ENCODE measurements at regions not wholly inside any gene's neighbourhood (a gene's known extent, or its start where the extent isn't known, plus 50 kb on each side); places are given as distances from the start of the nearest gene placed in this dataset.
"Not testable (repeated sequence)": the region's sequence is repeated elsewhere in the genome, so short reads cannot be mapped to it uniquely, and the experiment has no call there.

- no peak overlapping the region for H3K27ac ChIP-seq (ENCODE audit: low read length)
- no peaks in the 10 kb centered on the region for H4K20me1 ChIP-seq (ENCODE audit: insufficient read depth, low read depth, low read length)
- no peak overlapping the region for H3K4me3 ChIP-seq (ENCODE audit: low read length)
- H3K27me3 ChIP-seq (ENCODE audit: low read length), result no peaks in the 10 kb centered on the region
- H3K4me2 ChIP-seq (ENCODE audit: low read depth, low read length, poor library complexity, severe bottlenecking), result no peak overlapping the region
- H3K9me3 ChIP-seq (ENCODE audit: low read length), result no peaks in the 10 kb centered on the region
- no peaks in the 10 kb centered on the region for H3K9me2 ChIP-seq (replicated peaks; ENCODE audit: insufficient read depth, low read length)
- no peak overlapping the region for H3K9ac ChIP-seq (ENCODE audit: low read length)
- H2AFZ ChIP-seq (ENCODE audit: low read length), result no peak overlapping the region
- no peaks in the 10 kb centered on the region for H3K4me1 ChIP-seq (ENCODE audit: low read length)
- H3K79me2 ChIP-seq (ENCODE audit: low read length), result no peaks in the 10 kb centered on the region
- DNase-seq, result no peak
- H3K36me3 ChIP-seq (ENCODE audit: insufficient read depth, low read length), result no peaks in the 10 kb centered on the region
Observed at GRCh38 chr9:106773750-106774149, 89.2 kb upstream of the ZNF462 start.

GRCh38 chr9:106775960-106776359, 87.0 kb upstream of the ZNF462 start:
- Histone ChIP-seq H3K4me3 (ENCODE audit: low read length) (no peak overlapping the region), H3K36me3 (ENCODE audit: insufficient read depth, low read length) (no peaks in the 10 kb centered on the region), H3K9me3 (ENCODE audit: low read length) (no peaks in the 10 kb centered on the region), H3K9me2 (replicated peaks; ENCODE audit: insufficient read depth, low read length) (no peaks in the 10 kb centered on the region), H4K20me1 (ENCODE audit: insufficient read depth, low read depth, low read length) (no peaks in the 10 kb centered on the region), H3K4me1 (ENCODE audit: low read length) (no peaks in the 10 kb centered on the region), H3K4me2 (ENCODE audit: low read depth, low read length, poor library complexity, severe bottlenecking) (no peak overlapping the region), H3K9ac (ENCODE audit: low read length) (no peak overlapping the region), H3K27me3 (ENCODE audit: low read length) (no peaks in the 10 kb centered on the region), H3K79me2 (ENCODE audit: low read length) (no peaks in the 10 kb centered on the region), H2AFZ (ENCODE audit: low read length) (no peak overlapping the region), H3K27ac (ENCODE audit: low read length) (no peak overlapping the region)
- DNase-seq, result no peak

- no peaks in the 10 kb centered on the region for H3K27me3 ChIP-seq (ENCODE audit: low read length)
- no peaks in the 10 kb centered on the region for H3K4me1 ChIP-seq (ENCODE audit: low read length)
- H2AFZ ChIP-seq (ENCODE audit: low read length), result no peak overlapping the region
- H3K36me3 ChIP-seq (ENCODE audit: insufficient read depth, low read length), result no peaks in the 10 kb centered on the region
- no peaks in the 10 kb centered on the region for H3K79me2 ChIP-seq (ENCODE audit: low read length)
- no peaks in the 10 kb centered on the region for H3K9me3 ChIP-seq (ENCODE audit: low read length)
- no peak overlapping the region for H3K27ac ChIP-seq (ENCODE audit: low read length)
- DNase-seq, result no peak
- H3K9ac ChIP-seq (ENCODE audit: low read length), result no peak overlapping the region
- H3K9me2 ChIP-seq (replicated peaks; ENCODE audit: insufficient read depth, low read length), result no peaks in the 10 kb centered on the region
- H3K4me2 ChIP-seq (ENCODE audit: low read depth, low read length, poor library complexity, severe bottlenecking), result no peak overlapping the region
- no peak overlapping the region for H3K4me3 ChIP-seq (ENCODE audit: low read length)
- no peaks in the 10 kb centered on the region for H4K20me1 ChIP-seq (ENCODE audit: insufficient read depth, low read depth, low read length)
Observed at GRCh38 chr9:106779796-106780195, 83.2 kb upstream of the ZNF462 start.

GRCh38 chr9:106783121-106783520, 79.8 kb upstream of the ZNF462 start:
- Histone ChIP-seq H3K36me3 (ENCODE audit: insufficient read depth, low read length) (no peaks in the 10 kb centered on the region), H3K9me2 (replicated peaks; ENCODE audit: insufficient read depth, low read length) (no peaks in the 10 kb centered on the region), H3K27ac (ENCODE audit: low read length) (no peak overlapping the region), H3K4me3 (ENCODE audit: low read length) (no peak overlapping the region), H4K20me1 (ENCODE audit: insufficient read depth, low read depth, low read length) (no peaks in the 10 kb centered on the region), H2AFZ (ENCODE audit: low read length) (no peak overlapping the region), H3K27me3 (ENCODE audit: low read length) (no peaks in the 10 kb centered on the region), H3K79me2 (ENCODE audit: low read length) (no peaks in the 10 kb centered on the region), H3K9ac (ENCODE audit: low read length) (no peak overlapping the region), H3K9me3 (ENCODE audit: low read length) (no peaks in the 10 kb centered on the region), H3K4me1 (ENCODE audit: low read length) (no peaks in the 10 kb centered on the region), H3K4me2 (ENCODE audit: low read depth, low read length, poor library complexity, severe bottlenecking) (no peak overlapping the region)
- DNase-seq, result no peak

- Histone ChIP-seq H3K9me3 (ENCODE audit: low read length) (no peaks in the 10 kb centered on the region), H3K36me3 (ENCODE audit: insufficient read depth, low read length) (no peaks in the 10 kb centered on the region), H3K4me3 (ENCODE audit: low read length) (no peak overlapping the region), H3K9ac (ENCODE audit: low read length) (no peak overlapping the region), H3K4me2 (ENCODE audit: low read depth, low read length, poor library complexity, severe bottlenecking) (no peak overlapping the region), H3K79me2 (ENCODE audit: low read length) (no peaks in the 10 kb centered on the region), H3K9me2 (replicated peaks; ENCODE audit: insufficient read depth, low read length) (no peaks in the 10 kb centered on the region), H3K27me3 (ENCODE audit: low read length) (no peaks in the 10 kb centered on the region), H3K4me1 (ENCODE audit: low read length) (no peaks in the 10 kb centered on the region), H4K20me1 (ENCODE audit: insufficient read depth, low read depth, low read length) (no peaks in the 10 kb centered on the region), H2AFZ (ENCODE audit: low read length) (no peak overlapping the region), H3K27ac (ENCODE audit: low read length) (no peak overlapping the region)
- DNase-seq, result no peak
Observed at GRCh38 chr9:106784076-106784475, 78.9 kb upstream of the ZNF462 start.

- no peak overlapping the region for H3K27ac ChIP-seq (ENCODE audit: low read length)
- no peak for DNase-seq
- H3K9me2 ChIP-seq (replicated peaks; ENCODE audit: insufficient read depth, low read length), result no peaks in the 10 kb centered on the region
- no peak overlapping the region for H3K4me2 ChIP-seq (ENCODE audit: low read depth, low read length, poor library complexity, severe bottlenecking)
- no peaks in the 10 kb centered on the region for H3K9me3 ChIP-seq (ENCODE audit: low read length)
- H3K9ac ChIP-seq (ENCODE audit: low read length), result no peak overlapping the region
- no peaks in the 10 kb centered on the region for H4K20me1 ChIP-seq (ENCODE audit: insufficient read depth, low read depth, low read length)
- H3K27me3 ChIP-seq (ENCODE audit: low read length), result no peaks in the 10 kb centered on the region
- no peaks in the 10 kb centered on the region for H3K4me1 ChIP-seq (ENCODE audit: low read length)
- no peaks in the 10 kb centered on the region for H3K79me2 ChIP-seq (ENCODE audit: low read length)
- H3K36me3 ChIP-seq (ENCODE audit: insufficient read depth, low read length), result no peaks in the 10 kb centered on the region
- no peak overlapping the region for H2AFZ ChIP-seq (ENCODE audit: low read length)
- no peak overlapping the region for H3K4me3 ChIP-seq (ENCODE audit: low read length)
Observed at GRCh38 chr9:106785200-106785599, 77.8 kb upstream of the ZNF462 start.

GRCh38 chr9:106788021-106788420, 74.9 kb upstream of the ZNF462 start:
- not testable (repeated sequence) for H3K27ac ChIP-seq (ENCODE audit: low read length); H4K20me1 ChIP-seq (ENCODE audit: insufficient read depth, low read depth, low read length); H3K9ac ChIP-seq (ENCODE audit: low read length); H3K4me1 ChIP-seq (ENCODE audit: low read length); H2AFZ ChIP-seq (ENCODE audit: low read length); DNase-seq; H3K27me3 ChIP-seq (ENCODE audit: low read length); H3K4me3 ChIP-seq (ENCODE audit: low read length); H3K4me2 ChIP-seq (ENCODE audit: low read depth, low read length, poor library complexity, severe bottlenecking); H3K9me3 ChIP-seq (ENCODE audit: low read length); H3K9me2 ChIP-seq (replicated peaks; ENCODE audit: insufficient read depth, low read length); H3K79me2 ChIP-seq (ENCODE audit: low read length); H3K36me3 ChIP-seq (ENCODE audit: insufficient read depth, low read length)

GRCh38 chr9:106795031-106795430, 67.9 kb upstream of the ZNF462 start:
- Histone ChIP-seq H3K9me2 (replicated peaks; ENCODE audit: insufficient read depth, low read length) (no peaks in the 10 kb centered on the region), H3K9ac (ENCODE audit: low read length) (no peak overlapping the region), H3K4me2 (ENCODE audit: low read depth, low read length, poor library complexity, severe bottlenecking) (no peak overlapping the region), H3K27me3 (ENCODE audit: low read length) (no peaks in the 10 kb centered on the region), H4K20me1 (ENCODE audit: insufficient read depth, low read depth, low read length) (no peaks in the 10 kb centered on the region), H3K36me3 (ENCODE audit: insufficient read depth, low read length) (no peaks in the 10 kb centered on the region), H3K4me3 (ENCODE audit: low read length) (no peak overlapping the region), H2AFZ (ENCODE audit: low read length) (no peak overlapping the region), H3K9me3 (ENCODE audit: low read length) (no peaks in the 10 kb centered on the region), H3K79me2 (ENCODE audit: low read length) (no peaks in the 10 kb centered on the region), H3K27ac (ENCODE audit: low read length) (no peak overlapping the region), H3K4me1 (ENCODE audit: low read length) (no peaks in the 10 kb centered on the region)
- DNase-seq, result no peak

- Histone ChIP-seq H3K9ac (ENCODE audit: low read length) (no peak overlapping the region), H3K79me2 (ENCODE audit: low read length) (no peaks in the 10 kb centered on the region), H3K36me3 (ENCODE audit: insufficient read depth, low read length) (no peaks in the 10 kb centered on the region), H3K4me3 (ENCODE audit: low read length) (no peak overlapping the region), H3K27ac (ENCODE audit: low read length) (no peak overlapping the region), H2AFZ (ENCODE audit: low read length) (no peak overlapping the region), H3K27me3 (ENCODE audit: low read length) (no peaks in the 10 kb centered on the region), H3K9me3 (ENCODE audit: low read length) (no peaks in the 10 kb centered on the region), H4K20me1 (ENCODE audit: insufficient read depth, low read depth, low read length) (no peaks in the 10 kb centered on the region), H3K4me1 (ENCODE audit: low read length) (no peaks in the 10 kb centered on the region), H3K4me2 (ENCODE audit: low read depth, low read length, poor library complexity, severe bottlenecking) (no peak overlapping the region), H3K9me2 (replicated peaks; ENCODE audit: insufficient read depth, low read length) (no peaks in the 10 kb centered on the region)
- no peak for DNase-seq
Observed at GRCh38 chr9:106796771-106797170, 66.2 kb upstream of the ZNF462 start.

Measured in Karpas-422 (cell line).